Endothelial cell (in vitro differentiated cells): ENCODE measurements at regions not wholly inside any gene's neighbourhood (a gene's known extent, or its start where the extent isn't known, plus 50 kb on each side); places are given as distances from the start of the nearest gene placed in this dataset.

ENCODE experiments used
- DNase-seq: peaks from one replicate; pipeline ENCODE4 v3.0.0; 2021; ENCODE audit warnings: low spot score
- H3K27ac Mint-ChIP-seq: one replicate; pipeline ENCODE4 v1.8.0; 2021; ENCODE audit warnings: mixed read lengths, inconsistent platforms; ENCODE audit not compliant: unreplicated experiment
- H3K27me3 Mint-ChIP-seq: one replicate; pipeline ENCODE4 v1.8.0; 2021; ENCODE audit warnings: mild to moderate bottlenecking, moderate library complexity, mixed read lengths, inconsistent platforms; ENCODE audit not compliant: unreplicated experiment
- H3K36me3 Mint-ChIP-seq: one replicate; pipeline ENCODE4 v1.8.0; 2021; ENCODE audit warnings: mild to moderate bottlenecking, low read depth, mixed read lengths, inconsistent platforms; ENCODE audit not compliant: unreplicated experiment
- H3K4me1 Mint-ChIP-seq: one replicate; pipeline ENCODE4 v1.8.0; 2021; ENCODE audit warnings: mild to moderate bottlenecking, mixed read lengths, inconsistent platforms; ENCODE audit not compliant: unreplicated experiment
- H3K4me3 Mint-ChIP-seq: one replicate; pipeline ENCODE4 v1.8.0; 2021; ENCODE audit warnings: mild to moderate bottlenecking, mixed read lengths, inconsistent platforms; ENCODE audit not compliant: unreplicated experiment
- H3K9me3 Mint-ChIP-seq: one replicate; pipeline ENCODE4 v1.8.0; 2021; ENCODE audit warnings: mixed read lengths, inconsistent platforms; ENCODE audit not compliant: unreplicated experiment
- TF ChIP-seq, protein P1 (sequence below): fragments of 200-600 bp; sonication (generic); IDR thresholded peaks from one replicate; pipeline ENCODE4 v1.5.0; 2021; ENCODE audit warnings: antibody characterized with exemption; ENCODE audit not compliant: unreplicated experiment

DNA sequence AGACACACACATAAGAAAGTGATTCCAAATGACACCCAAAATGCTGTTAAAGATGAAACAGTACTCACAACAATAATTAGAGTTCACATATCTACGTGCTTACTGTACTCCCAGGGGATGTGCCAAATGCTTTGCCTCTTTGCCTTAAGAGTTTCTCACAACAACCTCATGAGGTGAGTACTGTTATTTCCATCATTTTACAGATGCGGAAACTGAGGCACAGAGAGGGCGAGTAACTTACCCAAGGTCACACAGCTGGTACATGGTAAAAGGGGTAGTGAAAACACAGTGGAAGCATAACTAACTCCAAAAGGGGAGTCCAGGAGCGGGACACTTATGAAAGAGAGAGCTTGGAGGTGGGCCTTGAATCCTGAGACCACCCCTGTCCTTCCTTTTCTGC lies 171.8 kb downstream of the ACTL8 start:
- no peak overlapping the region for H3K27ac Mint-ChIP-seq
- H3K27me3 Mint-ChIP-seq: peaks cover 4% of the 10 kb centered on the region
- TF ChIP-seq, protein P1, sequence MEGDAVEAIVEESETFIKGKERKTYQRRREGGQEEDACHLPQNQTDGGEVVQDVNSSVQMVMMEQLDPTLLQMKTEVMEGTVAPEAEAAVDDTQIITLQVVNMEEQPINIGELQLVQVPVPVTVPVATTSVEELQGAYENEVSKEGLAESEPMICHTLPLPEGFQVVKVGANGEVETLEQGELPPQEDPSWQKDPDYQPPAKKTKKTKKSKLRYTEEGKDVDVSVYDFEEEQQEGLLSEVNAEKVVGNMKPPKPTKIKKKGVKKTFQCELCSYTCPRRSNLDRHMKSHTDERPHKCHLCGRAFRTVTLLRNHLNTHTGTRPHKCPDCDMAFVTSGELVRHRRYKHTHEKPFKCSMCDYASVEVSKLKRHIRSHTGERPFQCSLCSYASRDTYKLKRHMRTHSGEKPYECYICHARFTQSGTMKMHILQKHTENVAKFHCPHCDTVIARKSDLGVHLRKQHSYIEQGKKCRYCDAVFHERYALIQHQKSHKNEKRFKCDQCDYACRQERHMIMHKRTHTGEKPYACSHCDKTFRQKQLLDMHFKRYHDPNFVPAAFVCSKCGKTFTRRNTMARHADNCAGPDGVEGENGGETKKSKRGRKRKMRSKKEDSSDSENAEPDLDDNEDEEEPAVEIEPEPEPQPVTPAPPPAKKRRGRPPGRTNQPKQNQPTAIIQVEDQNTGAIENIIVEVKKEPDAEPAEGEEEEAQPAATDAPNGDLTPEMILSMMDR: no peak
- H3K36me3 Mint-ChIP-seq: no peaks in the 10 kb centered on the region
- H3K4me1 Mint-ChIP-seq: peaks cover 15% of the 10 kb centered on the region
- no peaks in the 10 kb centered on the region for H3K9me3 Mint-ChIP-seq
- H3K4me3 Mint-ChIP-seq: no peak overlapping the region
- no peak for DNase-seq

- Mint-ChIP-seq H3K27me3 (peaks cover 2% of the 10 kb centered on the region), H3K27ac (no peak overlapping the region), H3K36me3 (no peaks in the 10 kb centered on the region), H3K4me3 (no peak overlapping the region), H3K4me1 (peaks cover 15% of the 10 kb centered on the region), H3K9me3 (no peaks in the 10 kb centered on the region)
- no peak for DNase-seq
- TF ChIP-seq, protein P1: no peak
Measured at GRCh38 chr1:17927952-17928351, 172.8 kb downstream of the ACTL8 start.

DNA sequence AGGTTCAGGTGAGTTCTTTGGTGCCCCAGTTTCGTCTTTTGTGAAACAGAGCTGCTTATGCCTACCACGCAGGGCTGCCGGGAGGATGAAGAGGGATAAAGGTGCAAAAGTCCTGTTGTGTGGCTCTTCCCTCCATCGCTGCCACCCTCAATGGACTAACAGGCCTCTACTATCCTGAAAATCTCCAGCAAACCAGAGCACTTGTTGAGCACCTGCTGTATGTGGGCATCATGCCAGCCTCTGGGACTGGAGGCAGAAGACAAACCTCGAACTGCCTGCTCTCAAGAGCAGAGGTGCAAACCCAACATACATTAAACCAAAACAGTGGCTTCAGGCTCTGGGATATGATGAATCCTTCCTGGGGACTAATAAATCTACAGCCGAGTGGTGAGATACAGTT lies 174.1 kb downstream of the ACTL8 start:
- Mint-ChIP-seq H3K9me3 (no peaks in the 10 kb centered on the region), H3K27me3 (peaks cover 2% of the 10 kb centered on the region), H3K4me1 (peaks cover 10% of the 10 kb centered on the region), H3K4me3 (no peak overlapping the region), H3K27ac (no peak overlapping the region), H3K36me3 (no peaks in the 10 kb centered on the region)
- TF ChIP-seq, protein P1: no peak
- DNase-seq: no peak

GRCh38 chr1:17930635-17931034 lies 175.5 kb downstream of the ACTL8 start:
- TF ChIP-seq, protein P1: no peak
- no peak overlapping the region for H3K4me3 Mint-ChIP-seq
- no peaks in the 10 kb centered on the region for H3K36me3 Mint-ChIP-seq
- H3K27me3 Mint-ChIP-seq: peaks cover 2% of the 10 kb centered on the region
- H3K9me3 Mint-ChIP-seq: no peaks in the 10 kb centered on the region
- H3K27ac Mint-ChIP-seq: no peak overlapping the region
- H3K4me1 Mint-ChIP-seq: peaks cover 4% of the 10 kb centered on the region
- no peak for DNase-seq

DNA sequence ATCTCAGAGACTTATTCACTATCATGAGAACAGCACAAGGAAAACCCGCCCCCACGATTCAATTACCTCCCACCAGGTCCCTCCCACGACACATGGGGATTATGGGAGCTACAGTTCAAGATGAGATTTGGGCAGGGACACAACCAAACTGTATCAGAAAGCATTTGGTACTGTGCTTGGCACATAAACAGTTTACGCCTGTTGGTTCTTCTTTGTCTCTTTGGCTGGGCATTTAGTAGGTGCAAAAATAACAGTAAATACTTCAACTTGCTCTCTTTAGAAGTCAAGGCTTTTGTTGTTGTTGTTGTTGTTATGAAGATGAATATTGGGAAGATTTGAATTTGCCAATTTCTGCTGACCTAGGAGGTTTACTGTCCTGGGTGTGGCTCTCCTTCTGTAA lies 175.4 kb upstream of the IGSF21 start:
- Mint-ChIP-seq H3K36me3 (no peaks in the 10 kb centered on the region), H3K4me3 (no peak overlapping the region), H3K27ac (no peak overlapping the region), H3K27me3 (peaks cover 2% of the 10 kb centered on the region), H3K4me1 (peaks cover 5% of the 10 kb centered on the region), H3K9me3 (no peaks in the 10 kb centered on the region)
- DNase-seq: no peak
- TF ChIP-seq, protein P1: no peak
